GM23248 (cell line): ENCODE measurements at regions not wholly inside any gene's neighbourhood (a gene's known extent, or its start where the extent isn't known, plus 50 kb on each side); places are given as distances from the start of the nearest gene placed in this dataset.

Experiments
- EZH2 ChIP-seq: fragments of 200-600 bp; sonication (generic); IDR thresholded peaks from 2 replicates; pipeline ENCODE4 v1.6.1; 2018; ENCODE audit warnings: antibody characterized with exemption, mild to moderate bottlenecking; ENCODE audit not compliant: insufficient read depth, poor library complexity, severe bottlenecking
- EZH2phosphoT487 ChIP-seq: fragments of 200-600 bp; sonication (generic); IDR thresholded peaks from 2 replicates; pipeline ENCODE4 v1.6.1; 2018; ENCODE audit warnings: antibody characterized with exemption, moderate library complexity, mild to moderate bottlenecking, low read depth; ENCODE audit not compliant: insufficient read depth

GRCh38 chr9:80964914-80965313, 724.4 kb downstream of the TLE1 start:
- TF ChIP-seq EZH2phosphoT487 (no peak), EZH2 (no peak)
